ENCODE measurements at regions not wholly inside any gene's neighbourhood (a gene's known extent, or its start where the extent isn't known, plus 50 kb on each side); places are given as distances from the start of the nearest gene placed in this dataset.
"Not testable (repeated sequence)": the region's sequence is repeated elsewhere in the genome, so short reads cannot be mapped to it uniquely, and the experiment has no call there.

- DNase-seq = no peak
Measured at GRCh38 chr5:167295681-167296005, 995.8 kb upstream of the WWC1 start.

GRCh38 chr5:167296066-167296465 lies 995.4 kb upstream of the WWC1 start:
- no peak for DNase-seq

- no peak for DNase-seq
Measured at GRCh38 chr5:167296661-167297060, 994.8 kb upstream of the WWC1 start.

GRCh38 chr5:167299861-167300260 lies 991.6 kb upstream of the WWC1 start:
- not testable (repeated sequence) for DNase-seq

- DNase-seq = no peak
Measured at GRCh38 chr5:167303582-167303981, 987.9 kb upstream of the WWC1 start.

- no peak for DNase-seq
Measured at GRCh38 chr5:167304834-167305469, 986.5 kb upstream of the WWC1 start.

GRCh38 chr5:167305591-167306213 lies 985.7 kb upstream of the WWC1 start:
- no peak for DNase-seq

- DNase-seq = no peak
Measured at GRCh38 chr5:167307042-167307441, 984.4 kb upstream of the WWC1 start.

GRCh38 chr5:167308466-167308865 lies 983.0 kb upstream of the WWC1 start:
- DNase-seq = no peak

GRCh38 chr5:167309941-167310517 lies 981.4 kb upstream of the WWC1 start:
- no peak for DNase-seq

- no peak for DNase-seq
Measured at GRCh38 chr5:167311340-167311739, 980.1 kb upstream of the WWC1 start.

- no peak for DNase-seq
Measured at GRCh38 chr5:167312225-167312624, 979.2 kb upstream of the WWC1 start.

GRCh38 chr5:167315762-167316161 lies 975.7 kb upstream of the WWC1 start:
- no peak for DNase-seq

- DNase-seq = no peak
Measured at GRCh38 chr5:167317884-167318283, 973.6 kb upstream of the WWC1 start.

GRCh38 chr5:167319243-167319642 lies 972.2 kb upstream of the WWC1 start:
- DNase-seq = no peak

GRCh38 chr5:167320019-167320418 lies 971.4 kb upstream of the WWC1 start:
- no peak for DNase-seq

GRCh38 chr5:167332309-167332708 lies 959.1 kb upstream of the WWC1 start:
- no peak for DNase-seq

GRCh38 chr5:167336161-167336560 lies 955.3 kb upstream of the WWC1 start:
- DNase-seq = no peak

- no peak for DNase-seq
Measured at GRCh38 chr5:167339205-167339604, 952.2 kb upstream of the WWC1 start.

GRCh38 chr5:167346461-167346860 lies 945.0 kb upstream of the WWC1 start:
- DNase-seq = no peak

GRCh38 chr5:167348251-167348926 lies 943.1 kb upstream of the WWC1 start:
- DNase-seq = no peak

GRCh38 chr5:167348980-167349379 lies 942.5 kb upstream of the WWC1 start:
- DNase-seq = no peak

GRCh38 chr5:167351316-167351715 lies 940.1 kb upstream of the WWC1 start:
- no peak for DNase-seq

- DNase-seq = no peak
Measured at GRCh38 chr5:167352801-167353200, 938.6 kb upstream of the WWC1 start.

All from 8988T (cell line).